GM12874 (cell line): ENCODE measurements at regions not wholly inside any gene's neighbourhood (a gene's known extent, or its start where the extent isn't known, plus 50 kb on each side); places are given as distances from the start of the nearest gene placed in this dataset.

ENCODE experiments used
- TF ChIP-seq, protein P1 (sequence below): IDR thresholded peaks from 2 replicates; pipeline ENCODE4 v1.5.1; 2011; ENCODE audit warnings: low read depth, mild to moderate bottlenecking, control low read depth, low read length, moderate library complexity; ENCODE audit not compliant: insufficient read depth

DNA sequence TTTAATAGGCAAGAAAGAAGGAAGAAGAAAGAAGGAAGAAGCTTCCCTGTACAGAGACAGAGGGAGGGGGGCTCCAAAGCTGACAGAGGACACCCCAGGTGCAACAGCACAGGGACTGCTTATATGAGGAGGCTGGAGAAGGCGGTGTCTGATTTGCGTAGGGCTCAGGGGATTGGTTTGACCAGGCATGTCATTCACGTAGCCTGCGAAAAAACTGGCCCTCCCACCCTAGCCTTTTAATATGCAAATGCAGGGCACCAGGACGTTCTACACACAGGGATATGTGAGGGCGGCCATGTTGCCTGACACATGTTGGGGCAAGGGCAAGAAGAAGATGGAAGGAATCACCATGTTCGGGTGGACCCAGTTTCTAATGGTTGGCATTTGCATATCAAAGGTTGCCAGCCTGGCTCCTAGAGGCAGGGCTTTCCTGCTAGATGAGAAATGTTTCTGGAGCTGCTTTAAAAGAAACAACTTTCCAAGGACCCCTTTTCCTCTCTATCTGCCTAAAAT is 305.4 kb upstream of the CDYL start:
- TF ChIP-seq, protein P1, sequence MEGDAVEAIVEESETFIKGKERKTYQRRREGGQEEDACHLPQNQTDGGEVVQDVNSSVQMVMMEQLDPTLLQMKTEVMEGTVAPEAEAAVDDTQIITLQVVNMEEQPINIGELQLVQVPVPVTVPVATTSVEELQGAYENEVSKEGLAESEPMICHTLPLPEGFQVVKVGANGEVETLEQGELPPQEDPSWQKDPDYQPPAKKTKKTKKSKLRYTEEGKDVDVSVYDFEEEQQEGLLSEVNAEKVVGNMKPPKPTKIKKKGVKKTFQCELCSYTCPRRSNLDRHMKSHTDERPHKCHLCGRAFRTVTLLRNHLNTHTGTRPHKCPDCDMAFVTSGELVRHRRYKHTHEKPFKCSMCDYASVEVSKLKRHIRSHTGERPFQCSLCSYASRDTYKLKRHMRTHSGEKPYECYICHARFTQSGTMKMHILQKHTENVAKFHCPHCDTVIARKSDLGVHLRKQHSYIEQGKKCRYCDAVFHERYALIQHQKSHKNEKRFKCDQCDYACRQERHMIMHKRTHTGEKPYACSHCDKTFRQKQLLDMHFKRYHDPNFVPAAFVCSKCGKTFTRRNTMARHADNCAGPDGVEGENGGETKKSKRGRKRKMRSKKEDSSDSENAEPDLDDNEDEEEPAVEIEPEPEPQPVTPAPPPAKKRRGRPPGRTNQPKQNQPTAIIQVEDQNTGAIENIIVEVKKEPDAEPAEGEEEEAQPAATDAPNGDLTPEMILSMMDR, result no peak

DNA sequence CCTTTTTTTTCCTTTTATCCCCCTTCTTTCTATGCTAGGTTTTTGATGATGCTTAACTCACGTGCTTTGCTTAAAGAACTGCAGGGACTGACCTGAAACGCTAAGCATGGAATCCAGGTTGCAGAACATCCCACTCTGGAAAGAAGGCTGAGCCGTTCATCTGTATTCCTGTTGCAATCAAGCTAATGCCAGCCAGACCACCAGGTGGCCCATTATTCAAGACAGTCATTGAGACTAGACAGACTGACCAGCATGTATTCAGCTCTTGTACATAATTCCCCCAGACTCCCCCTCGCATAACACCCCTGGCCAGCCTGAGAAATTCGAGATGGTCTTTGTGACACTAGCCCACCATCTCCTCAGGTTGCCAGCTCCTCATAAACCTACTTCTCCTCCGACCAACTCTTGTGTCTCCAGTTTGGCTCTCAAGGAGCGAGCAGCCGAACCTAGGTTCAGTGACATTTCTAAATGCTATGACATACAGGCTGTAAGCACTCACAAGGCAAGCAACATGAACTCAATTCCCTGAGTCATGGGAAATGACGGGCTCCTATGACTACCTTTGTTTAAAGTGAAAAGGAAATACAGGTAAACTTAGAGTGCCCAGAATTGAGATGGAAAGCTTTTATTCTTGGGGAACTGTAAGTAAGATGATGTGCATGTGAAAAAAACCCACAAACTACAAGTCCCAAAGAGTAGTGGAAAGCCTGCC is 309.3 kb upstream of the CDYL start:
- TF ChIP-seq, protein P1, result no peak

DNA sequence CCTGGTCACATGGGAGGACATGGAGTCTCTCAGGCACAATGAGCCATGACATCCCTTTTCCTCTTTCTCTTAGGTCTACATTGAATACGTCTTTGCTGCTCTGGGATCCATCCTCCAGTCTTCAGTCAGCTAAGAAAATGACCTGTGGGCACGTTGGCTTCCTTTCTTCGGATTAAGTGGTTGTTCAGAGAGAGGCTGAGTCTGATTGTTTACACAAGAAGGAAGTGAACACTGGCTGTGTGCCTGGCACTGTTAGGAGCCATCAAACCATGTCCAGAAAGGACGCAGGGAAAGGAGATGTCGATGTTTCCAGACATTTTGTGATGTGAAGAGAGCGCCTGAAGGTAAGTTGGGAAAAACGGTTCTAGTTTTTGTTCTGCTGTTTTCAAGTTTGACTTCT is 309.9 kb upstream of the CDYL start:
- TF ChIP-seq, protein P1, result no peak

DNA sequence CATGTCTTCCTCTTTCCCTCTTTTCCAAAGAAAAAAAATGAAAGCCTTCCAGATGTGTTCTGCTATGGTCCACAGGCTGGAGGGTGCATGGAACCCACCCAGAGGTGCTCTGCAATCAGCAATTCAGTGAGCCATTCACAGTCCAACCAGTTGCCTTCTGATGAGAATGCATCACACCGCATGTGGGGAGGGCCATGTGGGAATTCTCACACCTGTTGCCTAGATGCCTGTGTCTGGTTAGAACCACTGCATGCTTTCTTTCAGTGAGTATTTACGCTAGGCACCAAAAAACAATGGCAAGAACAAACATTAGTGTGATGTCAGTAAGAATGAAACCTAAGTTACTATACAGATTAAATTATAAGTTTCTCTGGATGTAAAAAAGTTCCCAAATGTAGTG is 311.6 kb upstream of the CDYL start:
- TF ChIP-seq, protein P1, result no peak

DNA sequence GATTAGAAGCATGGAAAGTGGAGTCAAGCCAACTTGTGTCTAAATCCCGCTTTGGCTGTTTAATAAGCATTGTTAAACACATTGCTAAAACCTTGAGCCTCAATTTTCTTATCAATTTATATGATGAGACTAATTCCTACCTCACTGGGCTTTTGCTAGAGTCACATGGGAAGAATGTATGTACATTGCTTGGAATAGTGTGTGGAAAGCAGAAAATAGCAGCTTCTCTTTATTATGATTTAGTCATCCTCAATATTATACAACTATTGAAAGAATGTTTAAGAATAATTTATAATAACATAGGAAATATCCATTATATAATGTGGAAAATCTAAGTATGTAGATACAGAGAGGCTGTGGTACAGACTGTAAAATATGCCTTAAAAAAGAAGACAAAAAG is 313.0 kb upstream of the CDYL start:
- TF ChIP-seq, protein P1, result no peak

DNA sequence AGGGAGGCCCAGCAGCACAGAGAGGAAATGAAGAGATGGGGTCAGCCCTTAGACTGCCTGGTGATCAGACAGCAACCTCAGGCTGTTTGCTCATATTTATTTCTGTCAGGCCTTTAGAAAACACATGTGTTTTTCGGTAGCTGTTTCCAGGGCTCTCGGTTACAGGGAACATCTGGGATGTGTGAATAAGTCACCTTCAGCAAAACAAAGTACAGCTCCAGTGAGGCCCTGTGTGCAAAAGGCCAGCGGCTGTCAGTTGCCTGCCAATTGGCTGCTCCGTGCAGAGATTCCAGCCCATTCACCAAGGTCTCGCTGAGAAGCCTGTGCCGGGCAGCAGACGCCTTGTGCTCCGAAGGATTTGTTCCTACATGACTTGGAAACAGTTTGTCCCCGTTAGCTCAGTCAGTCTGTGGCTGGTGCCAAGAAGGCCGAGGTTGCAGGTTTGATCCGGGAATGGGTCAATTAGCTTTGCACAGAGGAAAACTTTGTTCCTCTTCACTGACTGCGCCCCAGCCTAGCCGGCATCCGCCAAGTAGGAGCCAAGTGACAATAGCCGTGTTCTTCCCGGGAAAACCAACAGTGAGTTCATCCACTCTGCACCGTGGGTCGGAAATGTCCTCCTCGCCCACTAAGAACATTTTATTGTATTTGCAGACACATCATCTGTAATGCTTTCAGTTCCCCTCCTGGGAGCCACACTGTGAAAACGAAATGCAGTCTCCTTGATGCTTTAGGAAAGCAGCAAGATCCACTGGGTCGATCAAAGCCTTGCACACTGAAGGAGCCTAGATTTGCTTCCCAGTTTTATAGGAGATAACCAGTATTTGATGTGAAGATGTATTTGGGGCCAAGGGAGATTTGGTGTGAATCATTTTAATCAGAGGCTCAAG is 315.4 kb upstream of the CDYL start:
- TF ChIP-seq, protein P1, result no peak

DNA sequence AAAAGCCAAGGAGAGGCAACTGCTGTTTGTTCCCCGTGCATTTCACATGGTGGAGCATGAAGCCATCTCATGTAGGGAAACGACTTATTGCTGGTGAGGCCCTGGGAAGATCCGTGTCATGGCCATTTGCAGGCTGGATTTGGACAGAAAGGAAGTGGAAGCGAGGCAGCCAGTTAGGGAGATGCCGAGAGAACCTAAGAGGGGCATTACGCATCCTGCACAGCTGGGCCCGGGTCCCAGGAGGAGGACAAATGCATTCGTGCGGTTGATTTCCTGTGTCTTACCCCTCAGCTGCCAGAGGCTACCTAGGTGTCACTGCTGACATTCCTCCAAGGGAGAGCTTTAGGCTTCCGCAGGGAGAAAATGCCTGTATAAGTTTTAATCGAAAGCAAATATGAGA is 316.2 kb upstream of the CDYL start:
- TF ChIP-seq, protein P1, result no peak
